ENCODE measurements at regions not wholly inside any gene's neighbourhood (a gene's known extent, or its start where the extent isn't known, plus 50 kb on each side); places are given as distances from the start of the nearest gene placed in this dataset.

GRCh38 chr15:95325763-95326404 lies 1004.6 kb upstream of the NR2F2 start:
- DNase-seq (ENCODE audit: low read depth in 2 of 2): peak; percentile 25
- Histone ChIP-seq H3K27ac (ENCODE audit: insufficient read depth, low read length) (no peak overlapping the region), H3K4me2 (ENCODE audit: extremely low read depth, insufficient read depth, low read length) (no peak overlapping the region), H3K4me3 (replicated peaks in 1 of 4; ENCODE audit: control extremely low read depth in 1 of 4, insufficient read depth in 1 of 4, low read depth in 3 of 4, low read length in 4 of 4) (no peak overlapping the region), H2AFZ (ENCODE audit: low read length) (no peak overlapping the region), H3K9me3 (ENCODE audit: control insufficient read depth, insufficient read depth, low read depth, low read length) (no peaks in the 10 kb centered on the region), H4K20me1 (ENCODE audit: control insufficient read depth, extremely low read depth, insufficient read depth, low read length) (no peaks in the 10 kb centered on the region), H3K9ac (ENCODE audit: insufficient read depth, low read length) (no peak overlapping the region), H3K79me2 (ENCODE audit: control insufficient read depth, insufficient read depth, low read length) (no peaks in the 10 kb centered on the region), H3K36me3 (ENCODE audit: control insufficient read depth, insufficient read depth, low read length) (no peaks in the 10 kb centered on the region), H3K4me1 (ENCODE audit: control insufficient read depth, extremely low read depth, insufficient read depth, low read length) (no peaks in the 10 kb centered on the region), H3K27me3 (ENCODE audit: control insufficient read depth, insufficient read depth, low read length) (no peaks in the 10 kb centered on the region)
- TF ChIP-seq CTCF (conservative IDR thresholded peaks at IDR 0.05 in 1 of 2, IDR thresholded peaks at IDR 0.05 in 1 of 2; ENCODE audit: low read depth in 1 of 2, low read length in 2 of 2) (no peak), EZH2 (IDR thresholded peaks at IDR 0.05; ENCODE audit: low read length, missing control alignments) (no peak)

GRCh38 chr15:95326431-95327182 lies 1003.9 kb upstream of the NR2F2 start:
- TF ChIP-seq CTCF (conservative IDR thresholded peaks at IDR 0.05 in 1 of 2, IDR thresholded peaks at IDR 0.05 in 1 of 2; ENCODE audit: low read depth in 1 of 2, low read length in 2 of 2) (no peak), EZH2 (IDR thresholded peaks at IDR 0.05; ENCODE audit: low read length, missing control alignments) (no peak)
- Histone ChIP-seq H3K4me2 (ENCODE audit: extremely low read depth, insufficient read depth, low read length) (peak overlapping the region; percentile 78), H3K27me3 (ENCODE audit: control insufficient read depth, insufficient read depth, low read length) (no peaks in the 10 kb centered on the region), H3K9ac (ENCODE audit: insufficient read depth, low read length) (peak overlapping the region; percentile 44), H3K36me3 (ENCODE audit: control insufficient read depth, insufficient read depth, low read length) (no peaks in the 10 kb centered on the region), H4K20me1 (ENCODE audit: control insufficient read depth, extremely low read depth, insufficient read depth, low read length) (no peaks in the 10 kb centered on the region), H3K4me3 (replicated peaks in 1 of 4; ENCODE audit: control extremely low read depth in 1 of 4, insufficient read depth in 1 of 4, low read depth in 3 of 4, low read length in 4 of 4) (peak overlapping the region; percentile 37 to 63 (median 48)), H3K4me1 (ENCODE audit: control insufficient read depth, extremely low read depth, insufficient read depth, low read length) (no peaks in the 10 kb centered on the region), H3K79me2 (ENCODE audit: control insufficient read depth, insufficient read depth, low read length) (no peaks in the 10 kb centered on the region), H3K9me3 (ENCODE audit: control insufficient read depth, insufficient read depth, low read depth, low read length) (no peaks in the 10 kb centered on the region), H2AFZ (ENCODE audit: low read length) (peak overlapping the region; percentile 72), H3K27ac (ENCODE audit: insufficient read depth, low read length) (no peak overlapping the region)
- no peak for DNase-seq (ENCODE audit: low read depth in 2 of 2)

- H2AFZ ChIP-seq (ENCODE audit: low read length): no peak overlapping the region
- H3K4me2 ChIP-seq (ENCODE audit: extremely low read depth, insufficient read depth, low read length): peak overlapping the region; percentile 78
- TF ChIP-seq EZH2 (IDR thresholded peaks at IDR 0.05; ENCODE audit: low read length, missing control alignments) (no peak), CTCF (conservative IDR thresholded peaks at IDR 0.05 in 1 of 2, IDR thresholded peaks at IDR 0.05 in 1 of 2; ENCODE audit: low read depth in 1 of 2, low read length in 2 of 2) (no peak)
- H4K20me1 ChIP-seq (ENCODE audit: control insufficient read depth, extremely low read depth, insufficient read depth, low read length): no peaks in the 10 kb centered on the region
- no peaks in the 10 kb centered on the region for H3K36me3 ChIP-seq (ENCODE audit: control insufficient read depth, insufficient read depth, low read length)
- H3K79me2 ChIP-seq (ENCODE audit: control insufficient read depth, insufficient read depth, low read length): no peaks in the 10 kb centered on the region
- DNase-seq (ENCODE audit: low read depth in 2 of 2): no peak
- no peaks in the 10 kb centered on the region for H3K4me1 ChIP-seq (ENCODE audit: control insufficient read depth, extremely low read depth, insufficient read depth, low read length)
- H3K9me3 ChIP-seq (ENCODE audit: control insufficient read depth, insufficient read depth, low read depth, low read length): no peaks in the 10 kb centered on the region
- H3K9ac ChIP-seq (ENCODE audit: insufficient read depth, low read length): no peak overlapping the region
- no peak overlapping the region for H3K27ac ChIP-seq (ENCODE audit: insufficient read depth, low read length)
- H3K27me3 ChIP-seq (ENCODE audit: control insufficient read depth, insufficient read depth, low read length): no peaks in the 10 kb centered on the region
- H3K4me3 ChIP-seq (replicated peaks in 1 of 4; ENCODE audit: control extremely low read depth in 1 of 4, insufficient read depth in 1 of 4, low read depth in 3 of 4, low read length in 4 of 4): peak overlapping the region; percentile 37 to 63 (median 48)
Observed at GRCh38 chr15:95327183-95327525, 1003.3 kb upstream of the NR2F2 start.

Data from fibroblast of lung (primary cell).